ELR (cell line): ENCODE measurements at regions not wholly inside any gene's neighbourhood (a gene's known extent, or its start where the extent isn't known, plus 50 kb on each side); places are given as distances from the start of the nearest gene placed in this dataset.
"Not testable (repeated sequence)": the region's sequence is repeated elsewhere in the genome, so short reads cannot be mapped to it uniquely, and the experiment has no call there.

Source experiments
- DNase-seq: peaks from one replicate; pipeline ENCODE4 v3.0.0-alpha.2; 2015; ENCODE audit warnings: low read depth

- DNase-seq, result no peak
Measured at GRCh38 chr6:27106382-27106781, 141.1 kb upstream of the PRSS16 start.

GRCh38 chr6:27111743-27112142, 135.8 kb upstream of the PRSS16 start:
- DNase-seq, result peak; percentile 21

GRCh38 chr6:27112974-27113373, 134.5 kb upstream of the PRSS16 start:
- no peak for DNase-seq

- DNase-seq, result no peak
Measured at GRCh38 chr6:27119329-27119728, 128.2 kb upstream of the PRSS16 start.

- no peak for DNase-seq
Measured at GRCh38 chr6:27119761-27120160, 127.7 kb upstream of the PRSS16 start.

GRCh38 chr6:27121640-27122039, 125.9 kb upstream of the PRSS16 start:
- no peak for DNase-seq

GRCh38 chr6:27124252-27124657, 123.2 kb upstream of the PRSS16 start:
- no peak for DNase-seq

- DNase-seq, result no peak
Measured at GRCh38 chr6:27126046-27126814, 121.3 kb upstream of the PRSS16 start.

GRCh38 chr6:27126815-27127537, 120.5 kb upstream of the PRSS16 start:
- DNase-seq, result peak; percentile 93

GRCh38 chr6:27127874-27128273, 119.6 kb upstream of the PRSS16 start:
- not testable (repeated sequence) for DNase-seq

- no peak for DNase-seq
Measured at GRCh38 chr6:27128311-27129094, 119.0 kb upstream of the PRSS16 start.

GRCh38 chr6:27129095-27129815, 118.2 kb upstream of the PRSS16 start:
- no peak for DNase-seq

- DNase-seq, result no peak
Measured at GRCh38 chr6:27129917-27130316, 117.6 kb upstream of the PRSS16 start.

GRCh38 chr6:27130668-27131428, 116.7 kb upstream of the PRSS16 start:
- peak; percentile 26 for DNase-seq

- DNase-seq, result peak; percentile 77
Measured at GRCh38 chr6:27132282-27132531, 115.3 kb upstream of the PRSS16 start.

- peak; percentile 99 for DNase-seq
Measured at GRCh38 chr6:27132532-27133280, 114.8 kb upstream of the PRSS16 start.

- peak; percentile 87 for DNase-seq
Measured at GRCh38 chr6:27133281-27134227, 113.9 kb upstream of the PRSS16 start.

- no peak for DNase-seq
Measured at GRCh38 chr6:27135087-27135657, 112.3 kb upstream of the PRSS16 start.

GRCh38 chr6:27136077-27136644, 111.3 kb upstream of the PRSS16 start:
- no peak for DNase-seq
